GM18498 (cell line): ENCODE measurements at regions not wholly inside any gene's neighbourhood (a gene's known extent, or its start where the extent isn't known, plus 50 kb on each side); places are given as distances from the start of the nearest gene placed in this dataset.
"Not testable (repeated sequence)": the region's sequence is repeated elsewhere in the genome, so short reads cannot be mapped to it uniquely, and the experiment has no call there.

Experiments used
- ATAC-seq: cut with Tn5 transposase; IDR thresholded peaks from one replicate; pipeline ENCODE4 v1.9.1; 2021; ENCODE audit warnings: mild to moderate bottlenecking, moderate library complexity; ENCODE audit not compliant: unreplicated experiment

DNA sequence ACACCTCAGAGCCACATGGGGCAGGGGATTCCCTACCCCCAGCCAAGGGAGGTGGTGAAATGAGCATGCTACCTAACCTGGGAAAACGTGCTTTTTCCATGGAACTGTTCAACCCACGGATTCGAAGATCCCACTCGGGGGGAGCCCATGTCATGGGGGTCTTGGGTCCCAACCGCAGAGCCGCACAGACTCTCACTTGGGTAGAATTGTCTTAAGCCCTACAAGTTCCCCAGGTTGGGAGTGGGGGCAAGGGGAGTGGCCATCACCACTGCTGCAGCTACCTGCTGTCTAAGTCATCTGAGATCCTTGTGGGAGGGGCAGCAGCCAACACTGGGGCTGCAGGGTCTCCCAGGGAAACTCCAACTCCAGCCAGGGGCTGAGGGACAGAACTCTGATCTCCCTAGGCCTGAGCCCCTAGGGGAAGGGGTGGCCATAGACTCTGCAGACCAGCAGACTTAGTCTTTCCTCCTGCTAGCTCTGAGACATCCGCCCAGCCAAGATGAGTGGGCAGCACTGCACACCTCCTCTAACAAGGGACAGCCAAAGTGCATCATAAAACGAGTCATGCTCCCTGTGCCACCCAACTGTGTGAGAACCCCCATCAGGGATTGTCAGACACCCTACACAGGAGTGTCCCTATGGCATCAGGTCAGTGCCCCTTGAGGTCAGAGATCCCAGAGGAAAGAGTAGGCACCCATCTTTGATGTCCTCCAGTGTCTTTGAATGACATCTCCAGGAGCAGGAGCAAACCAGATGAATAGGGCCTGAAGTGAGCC, 610.4 kb upstream of the SLITRK6 start:
- no peak for ATAC-seq

DNA sequence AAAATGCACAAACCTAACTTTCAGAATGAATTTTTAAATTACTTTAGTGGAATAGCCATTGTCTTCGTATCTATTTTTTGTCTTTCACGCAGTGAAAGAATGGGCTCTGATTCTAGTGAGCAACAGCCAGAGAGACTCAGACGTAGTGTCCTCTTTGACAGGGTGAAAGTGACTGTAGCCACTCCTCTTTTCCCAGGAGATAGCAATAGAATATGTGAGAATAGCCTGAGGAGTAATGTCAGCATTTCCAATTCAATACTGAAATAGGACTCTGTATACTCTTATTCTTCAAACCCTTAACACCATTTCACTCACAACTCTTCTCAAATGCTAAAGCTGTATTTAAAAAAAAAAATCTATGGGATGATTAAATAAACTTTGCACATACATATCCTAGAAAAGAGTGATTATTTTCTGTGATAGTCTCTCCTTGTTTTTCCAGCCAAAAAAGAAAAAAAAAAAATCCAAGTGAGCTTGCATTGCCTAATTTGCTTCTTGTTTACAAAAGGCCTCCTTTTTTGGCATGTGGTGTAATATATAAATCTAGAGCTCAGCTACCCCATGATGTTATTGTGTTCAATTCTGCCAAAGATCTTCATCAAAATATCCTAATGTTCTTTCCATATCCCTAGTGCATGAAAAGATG, 626.1 kb upstream of the SLITRK6 start:
- ATAC-seq = no peak

DNA sequence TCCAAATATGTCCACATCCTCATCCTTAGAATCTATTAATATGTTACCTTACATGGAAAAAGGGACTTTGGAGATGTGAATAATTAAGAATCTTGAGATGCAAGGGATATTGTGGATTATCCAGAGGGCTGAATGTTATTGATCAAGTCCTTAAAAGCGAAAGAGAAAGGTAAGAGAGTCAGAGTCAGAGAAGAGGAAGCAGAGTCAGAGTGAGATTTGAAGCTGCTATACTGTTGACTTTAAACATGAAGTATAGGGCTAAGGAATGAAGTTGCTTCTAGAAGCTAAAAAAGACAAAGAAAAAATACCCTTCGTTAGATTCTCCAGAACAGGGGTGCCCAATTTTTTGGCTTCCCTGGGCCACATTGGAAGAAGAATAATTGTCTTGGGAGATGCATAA, 627.2 kb upstream of the SLITRK6 start:
- no peak for ATAC-seq

DNA sequence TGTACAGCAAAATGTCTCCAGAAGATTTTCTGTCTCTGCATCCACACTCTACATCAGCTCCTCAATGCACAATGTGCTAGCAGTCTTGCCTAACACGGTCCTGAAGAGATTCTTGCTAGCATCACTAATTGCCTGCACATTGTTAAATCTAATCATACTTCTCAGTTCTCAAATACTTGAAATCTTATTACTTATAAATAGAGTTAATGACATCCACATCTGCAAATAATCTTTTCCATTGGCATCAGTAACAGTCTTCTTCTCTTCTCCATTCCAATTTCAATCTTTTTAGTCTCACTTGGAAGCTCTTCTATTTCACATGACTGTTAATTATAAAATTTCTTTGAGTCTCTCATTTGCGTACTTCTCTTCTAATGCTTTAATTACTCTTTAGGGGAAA, 630.5 kb upstream of the SLITRK6 start:
- ATAC-seq = no peak

DNA sequence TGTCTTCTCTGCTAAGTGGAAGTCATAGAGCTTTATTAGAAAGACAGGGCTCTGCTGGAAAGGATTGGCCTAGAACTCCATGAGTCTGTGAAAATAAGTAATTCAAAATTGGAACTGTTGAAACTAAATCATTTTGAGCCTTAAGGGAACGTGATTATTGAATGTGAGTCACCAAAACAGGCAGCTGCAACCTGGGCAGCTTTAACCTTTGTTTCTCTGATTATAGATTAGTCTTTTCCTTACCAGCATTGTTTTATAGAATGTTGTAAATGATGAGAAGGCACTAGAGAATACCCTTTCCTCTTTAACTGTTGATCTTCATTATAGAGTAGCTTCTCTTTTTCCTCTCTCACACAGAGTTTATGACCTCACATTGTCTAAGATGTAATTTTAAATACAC, 638.8 kb upstream of the SLITRK6 start:
- no peak for ATAC-seq

DNA sequence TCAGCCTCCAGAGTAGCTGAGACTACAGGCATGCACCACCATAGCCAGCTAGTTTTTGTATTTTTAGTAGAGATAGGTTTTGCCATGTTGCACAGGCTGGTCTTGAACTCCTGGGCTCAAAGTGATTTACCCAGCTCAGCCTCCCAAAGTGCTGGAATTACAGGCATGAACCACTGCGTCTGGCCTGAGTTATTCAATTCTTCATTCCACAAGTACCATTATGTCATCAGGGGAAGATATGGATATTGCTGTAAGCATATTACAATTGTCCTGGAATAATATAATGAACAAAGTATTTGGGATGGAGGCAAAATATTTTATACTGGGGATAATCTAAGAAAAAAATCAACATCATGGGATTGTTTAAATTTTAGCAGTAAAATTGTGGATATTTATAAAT, 646.0 kb upstream of the SLITRK6 start:
- ATAC-seq = no peak

DNA sequence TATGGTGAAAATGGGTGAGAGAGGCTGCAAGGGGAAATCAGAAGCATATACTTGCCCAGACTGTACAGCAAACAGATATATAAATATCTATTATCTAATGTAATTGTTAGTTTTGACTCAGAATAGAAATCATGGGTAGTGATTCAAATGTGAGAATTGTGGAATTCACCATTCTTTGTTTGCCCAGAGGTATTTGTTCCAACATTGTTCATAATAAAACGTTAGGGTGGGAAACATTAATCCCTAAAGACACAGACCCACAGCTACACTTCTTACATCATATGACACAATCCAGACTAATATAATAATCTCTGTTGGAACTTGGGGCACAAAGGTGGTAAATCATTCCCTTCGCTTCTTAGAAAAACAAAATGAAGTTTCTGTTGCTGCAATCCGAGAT, 646.5 kb upstream of the SLITRK6 start:
- no peak for ATAC-seq

DNA sequence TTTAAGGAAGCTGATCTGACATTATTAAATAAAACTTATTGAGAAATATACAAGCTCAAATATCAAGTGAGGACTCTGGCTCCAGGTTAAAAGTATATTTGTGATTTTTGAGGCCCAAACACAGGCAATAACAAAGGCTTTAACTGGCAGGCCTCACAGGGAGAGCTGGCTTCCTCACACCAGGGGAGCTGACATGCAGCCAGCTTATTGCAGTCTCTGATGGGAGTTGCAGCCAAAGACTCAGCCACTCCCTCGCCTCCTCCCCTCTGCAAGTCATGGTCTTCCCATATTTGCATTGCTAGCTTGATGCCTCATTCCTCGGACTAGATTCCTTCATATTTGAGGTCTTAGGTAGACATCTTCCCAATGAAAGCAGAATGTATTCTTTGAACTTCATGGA, 647.1 kb upstream of the SLITRK6 start:
- ATAC-seq = no peak

DNA sequence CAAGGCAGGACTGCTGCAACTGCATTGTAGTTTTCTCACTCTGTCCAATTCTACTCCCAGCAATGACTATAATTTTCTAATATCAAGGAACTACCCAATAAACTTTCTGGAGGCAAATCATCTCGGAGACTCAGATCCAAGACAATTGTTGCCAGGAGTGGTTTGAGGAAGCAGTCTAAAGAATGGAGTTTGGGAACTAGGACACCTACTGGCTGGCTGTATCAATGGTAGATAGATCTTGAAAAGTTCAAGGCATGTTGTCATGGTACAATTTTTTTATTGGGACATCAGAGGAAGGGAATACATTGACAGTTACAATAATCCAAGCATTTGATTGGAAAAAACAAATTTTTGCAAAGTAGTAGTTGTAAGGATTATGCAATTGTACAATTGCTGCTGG, 648.3 kb upstream of the SLITRK6 start:
- no peak for ATAC-seq

DNA sequence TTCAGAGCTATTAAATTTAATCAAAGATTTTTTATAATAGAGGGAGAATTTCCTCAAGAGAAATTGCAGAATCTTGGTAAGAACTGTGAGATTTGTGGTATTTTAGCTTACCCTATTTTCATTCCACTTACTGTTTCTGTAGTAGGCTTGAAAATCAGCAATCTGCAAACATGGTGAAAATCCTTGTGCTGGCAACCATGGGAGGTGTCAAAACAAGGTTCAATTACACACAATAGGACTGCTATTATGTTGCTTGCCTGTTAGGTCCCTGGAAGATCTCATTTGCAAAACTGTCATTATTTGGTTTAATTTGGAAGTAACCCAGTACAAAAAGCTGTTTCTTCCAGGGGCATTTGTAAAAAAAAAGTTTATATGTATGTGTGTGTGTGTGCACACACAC, 662.8 kb upstream of the SLITRK6 start:
- no peak for ATAC-seq

DNA sequence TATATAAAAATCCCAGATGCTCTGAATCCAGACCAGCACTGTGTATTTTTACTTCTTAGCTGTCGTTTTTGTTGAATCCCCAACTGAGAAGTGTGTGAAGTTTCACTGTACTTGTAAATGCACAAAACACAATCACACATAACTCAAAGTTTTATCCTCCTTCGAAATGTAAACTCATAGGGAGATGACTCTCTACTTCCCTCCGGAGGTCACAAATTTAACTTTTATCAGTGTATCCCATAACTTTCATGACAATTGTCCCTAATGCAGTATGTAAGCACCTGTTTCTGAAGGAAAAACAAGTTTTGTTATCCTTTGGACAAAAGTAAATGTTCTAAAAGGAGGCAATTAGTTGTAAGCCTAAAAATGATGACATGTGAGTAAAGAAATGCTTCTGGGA, 665.0 kb upstream of the SLITRK6 start:
- ATAC-seq = no peak

DNA sequence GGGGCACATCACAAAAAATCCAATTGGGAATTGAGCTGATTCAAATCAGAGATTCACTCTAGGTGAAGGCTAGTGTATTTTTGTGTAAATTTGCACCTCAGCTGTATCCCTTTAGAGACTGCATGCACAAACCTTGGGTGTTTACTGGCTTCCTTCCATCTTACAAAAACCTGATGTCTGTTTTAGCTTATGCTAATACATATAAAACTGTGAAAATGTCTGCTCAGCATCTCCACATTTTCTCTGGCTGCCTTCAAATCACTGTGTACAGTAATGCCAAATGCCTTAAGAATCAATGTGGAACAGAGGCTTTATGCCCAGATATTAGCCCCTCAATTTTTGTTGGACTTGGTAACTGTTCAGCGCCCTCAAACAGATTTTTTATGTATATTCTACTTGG, 675.8 kb upstream of the SLITRK6 start:
- no peak for ATAC-seq

DNA sequence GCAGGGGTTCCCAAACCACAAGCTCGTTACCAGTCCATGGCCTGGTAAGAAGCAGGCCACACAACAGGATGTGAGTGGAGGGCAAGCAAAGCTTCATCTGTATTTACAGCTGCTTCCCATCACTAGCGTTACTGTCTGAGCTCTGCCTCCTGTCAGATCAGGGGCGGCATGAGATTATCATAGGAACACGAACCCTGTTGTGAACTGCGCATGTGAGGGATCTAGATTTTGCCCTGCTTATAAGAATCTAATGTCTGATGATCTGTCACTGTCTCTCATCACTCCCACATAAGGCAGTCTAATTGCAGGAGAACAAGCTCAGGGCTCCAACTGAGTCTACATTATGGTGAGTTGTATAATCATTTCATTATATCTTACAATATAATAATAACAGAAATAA, 677.4 kb upstream of the SLITRK6 start:
- ATAC-seq = no peak

DNA sequence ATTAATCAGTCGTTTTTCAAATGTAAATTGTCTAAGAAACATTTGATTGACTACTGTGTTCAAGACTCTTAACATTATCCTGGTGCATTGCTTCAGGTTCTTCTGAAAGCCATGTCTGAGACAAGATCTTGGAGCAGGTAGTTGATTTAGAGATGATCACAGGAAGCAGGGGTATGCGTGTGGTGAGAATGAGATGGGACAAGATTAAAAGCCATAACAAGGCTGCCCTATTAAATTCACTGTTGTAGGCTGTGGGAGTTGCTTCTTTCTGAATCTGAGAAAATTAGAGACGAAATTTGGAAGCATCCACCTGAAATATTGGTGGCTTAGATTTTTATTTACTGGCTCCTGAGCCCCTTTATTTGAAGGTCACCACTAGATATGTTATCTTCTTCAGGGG, 687.4 kb upstream of the SLITRK6 start:
- no peak for ATAC-seq

DNA sequence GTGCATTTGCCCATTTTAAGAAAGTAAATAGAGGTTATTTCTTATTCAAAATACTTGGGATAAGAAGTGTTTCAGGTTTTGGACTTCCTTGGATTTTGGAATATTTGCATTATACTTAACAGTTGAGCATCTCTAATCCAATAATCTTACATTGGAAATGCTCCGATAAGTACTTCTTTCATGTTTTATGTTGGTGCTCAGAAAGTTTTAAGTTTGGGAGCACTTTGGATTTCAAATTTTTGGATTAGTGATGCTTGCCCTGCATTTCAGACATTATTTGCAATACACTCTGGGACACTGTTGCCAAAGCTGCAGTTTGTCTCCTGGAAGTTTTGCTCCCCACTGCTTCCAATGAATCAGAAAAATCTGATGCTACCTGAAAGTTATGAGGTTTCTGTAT, 691.9 kb upstream of the SLITRK6 start:
- ATAC-seq = no peak

DNA sequence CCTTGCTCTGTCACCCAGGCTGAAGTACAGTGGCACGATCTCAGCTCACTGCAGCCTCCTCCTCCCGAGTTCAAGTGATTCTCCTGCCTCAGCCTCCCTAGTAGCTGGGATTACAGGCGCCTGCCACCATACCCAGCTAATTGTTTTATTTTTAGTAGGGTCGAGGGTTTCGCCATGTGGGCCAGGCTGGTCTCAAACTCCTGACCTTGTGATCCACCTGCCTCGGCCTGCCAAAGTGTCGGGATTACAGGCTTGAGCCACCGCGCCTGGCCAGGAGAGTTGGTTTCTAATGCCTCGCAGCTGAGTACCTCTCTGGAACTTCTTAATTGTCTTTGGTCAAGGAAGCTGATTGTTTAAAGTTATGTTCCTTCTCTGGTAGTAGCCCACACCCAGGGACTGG, 702.7 kb upstream of the SLITRK6 start:
- not testable (repeated sequence) for ATAC-seq

DNA sequence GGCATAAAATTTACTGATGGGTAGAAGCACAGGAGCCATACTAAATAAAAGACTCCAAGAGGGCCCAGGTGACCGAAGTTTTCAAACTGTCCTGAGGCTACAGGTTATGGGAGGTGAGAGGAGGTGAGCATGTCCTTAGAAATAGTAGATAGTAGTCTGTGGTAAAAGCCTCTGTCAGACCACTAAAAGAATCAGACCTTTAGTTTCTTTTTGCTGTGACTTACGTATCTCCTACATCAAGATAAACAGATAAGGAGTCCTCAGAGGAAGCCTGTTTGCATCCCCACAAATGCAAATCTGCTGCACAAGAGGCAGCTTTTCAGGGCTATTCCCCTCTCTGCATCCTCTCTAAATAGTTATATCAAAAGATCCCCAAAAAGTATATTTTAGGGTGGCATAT, 711.6 kb upstream of the SLITRK6 start:
- no peak for ATAC-seq

DNA sequence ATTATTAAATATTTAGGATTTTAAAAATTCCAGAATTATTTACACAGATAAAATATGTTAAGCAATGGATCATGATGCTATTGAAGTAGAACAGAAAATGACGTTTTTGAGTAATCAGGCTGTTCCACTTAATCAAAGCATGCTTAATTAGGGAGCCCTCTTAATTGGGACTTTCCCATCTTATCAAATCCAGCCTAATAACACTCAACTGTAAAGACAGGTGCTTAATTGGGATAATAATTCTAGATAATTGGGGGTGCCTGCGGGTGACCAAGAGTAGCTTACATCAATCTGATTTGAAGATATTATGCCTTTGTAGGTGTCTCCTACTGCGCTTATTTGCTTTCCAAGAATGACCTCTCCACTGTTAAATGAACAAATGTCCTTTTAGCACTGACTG, 742.2 kb upstream of the SLITRK6 start:
- ATAC-seq = no peak

DNA sequence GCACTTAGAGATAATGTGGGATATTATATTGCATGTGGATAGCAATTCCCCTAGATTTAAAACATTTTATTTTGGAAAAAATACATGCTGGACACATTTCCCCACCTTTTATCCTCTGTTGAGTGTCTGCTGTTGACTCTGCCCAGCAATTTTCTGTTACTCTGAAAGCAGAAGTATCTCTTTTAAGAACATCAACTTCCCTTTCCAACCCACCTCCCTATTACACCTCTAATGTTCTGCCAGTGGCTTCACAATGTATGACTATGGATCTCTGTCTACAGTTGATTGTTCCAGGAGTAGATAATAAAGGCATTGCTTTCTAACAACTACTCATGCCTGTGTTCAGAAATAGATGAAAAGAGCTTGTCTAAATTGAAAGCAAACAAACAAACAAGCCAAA, 754.8 kb upstream of the SLITRK6 start:
- ATAC-seq = no peak

DNA sequence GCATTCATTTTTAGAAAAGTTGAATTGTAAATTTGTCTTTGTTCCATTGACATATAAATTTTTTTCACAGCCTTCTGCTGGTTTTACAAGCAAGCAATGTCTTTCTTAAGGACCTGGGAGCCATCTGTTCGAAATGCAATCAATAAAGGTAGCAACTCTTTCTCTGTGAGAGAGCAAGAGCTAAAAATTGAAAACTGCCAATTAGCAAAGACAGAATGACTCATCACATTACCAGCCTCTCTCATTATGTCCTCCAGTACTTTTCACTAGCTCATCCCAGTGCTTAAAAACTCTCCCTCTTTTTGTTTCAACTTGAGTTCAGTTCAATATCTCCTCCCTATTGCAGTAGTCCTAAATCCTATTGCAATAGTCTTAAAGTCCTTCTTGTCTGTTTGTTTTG, 760.7 kb upstream of the SLITRK6 start:
- no peak for ATAC-seq

DNA sequence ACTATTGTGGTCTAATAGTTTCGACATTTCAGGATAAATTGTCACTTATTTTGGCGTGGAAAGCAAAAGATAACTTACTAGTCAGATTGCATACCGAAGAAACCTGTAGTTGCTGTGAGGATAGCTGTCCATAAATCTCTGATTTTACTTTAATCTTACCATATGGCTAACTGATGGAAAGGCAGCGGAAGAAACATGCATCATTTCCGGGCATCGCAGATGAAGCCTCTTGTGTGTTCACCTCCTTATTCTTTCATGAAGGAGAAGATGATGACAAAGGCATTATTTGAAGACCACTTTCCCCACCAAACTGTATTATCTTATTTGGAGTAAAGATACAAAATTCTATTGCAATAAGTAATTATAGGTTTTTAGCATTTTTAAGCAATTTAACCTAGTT, 763.6 kb upstream of the SLITRK6 start:
- no peak for ATAC-seq

DNA sequence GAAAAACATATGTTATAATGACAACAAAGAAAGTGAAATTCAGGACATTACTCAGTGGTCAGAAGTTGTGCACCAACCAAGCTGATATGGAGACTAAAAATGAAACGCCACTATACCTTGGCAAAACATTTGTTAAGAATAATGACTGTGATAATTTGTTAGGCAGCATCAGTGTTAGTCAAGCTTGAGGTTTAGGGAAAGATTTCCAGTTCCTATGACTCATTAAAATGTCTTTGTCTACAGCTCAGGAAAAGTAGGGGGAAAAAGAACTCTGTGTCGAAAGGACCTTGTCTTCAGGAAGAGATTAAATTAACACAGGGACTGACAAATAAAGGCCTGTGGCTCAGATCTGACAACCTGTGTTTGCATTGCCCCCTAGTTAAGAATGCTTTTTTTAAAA, 764.1 kb upstream of the SLITRK6 start:
- no peak for ATAC-seq

DNA sequence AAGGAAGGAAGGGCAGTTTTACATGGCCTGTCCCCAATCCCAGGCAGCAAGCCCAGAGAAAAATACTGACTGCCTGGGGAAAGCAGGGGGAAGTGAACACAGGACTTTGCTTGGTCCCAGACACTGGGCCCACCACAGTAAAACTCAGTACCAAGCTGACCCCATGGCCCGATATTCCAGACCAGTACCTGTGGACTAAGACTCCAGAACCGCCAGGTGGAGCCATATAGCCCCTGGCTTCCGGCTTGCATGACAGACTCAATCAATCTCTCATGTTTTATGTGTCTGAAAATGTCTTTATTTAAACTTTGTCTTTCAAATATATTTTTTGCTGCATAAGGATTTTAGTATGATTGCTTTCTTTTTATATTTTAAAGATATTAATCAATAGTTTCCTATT, 767.9 kb upstream of the SLITRK6 start:
- ATAC-seq = no peak
